PFSK-1 (cell line): ENCODE measurements at regions not wholly inside any gene's neighbourhood (a gene's known extent, or its start where the extent isn't known, plus 50 kb on each side); places are given as distances from the start of the nearest gene placed in this dataset.

Source experiments
- FOXP2 ChIP-seq: optimal IDR thresholded peaks from 2 replicates; pipeline ENCODE3; 2011; ENCODE audit warnings: borderline replicate concordance, control low read depth, inconsistent platforms; ENCODE audit not compliant: insufficient read depth; ENCODE audit errors: extremely low read length, extremely low read depth
- POLR2AphosphoS5 ChIP-seq: IDR thresholded peaks from 2 replicates; pipeline ENCODE4 v1.6.1; 2012; ENCODE audit warnings: low read depth, mild to moderate bottlenecking, control low read depth, low read length, moderate library complexity
- SIN3A ChIP-seq: IDR thresholded peaks from 2 replicates; pipeline ENCODE4 v1.6.1; 2012; ENCODE audit warnings: mild to moderate bottlenecking, low read length, moderate library complexity, borderline replicate concordance; ENCODE audit not compliant: insufficient read depth
- TAF1 ChIP-seq: IDR thresholded peaks from 2 replicates; pipeline ENCODE4 v1.6.1; 2012; ENCODE audit warnings: low read length, control low read depth, borderline replicate concordance; ENCODE audit not compliant: insufficient read depth
- TF ChIP-seq, protein P1 (sequence below), 2 experiments: IDR thresholded peaks; 2 replicates each; pipeline versions ENCODE4 v1.6.1 to v1.8.0; 2011 to 2012; ENCODE audit warnings: low read depth in 2 of 2, low read length in 2 of 2, control low read depth in 1 of 2, inconsistent platforms in 1 of 2, mild to moderate bottlenecking in 1 of 2, moderate library complexity in 1 of 2; ENCODE audit not compliant: insufficient read depth in 1 of 2

DNA sequence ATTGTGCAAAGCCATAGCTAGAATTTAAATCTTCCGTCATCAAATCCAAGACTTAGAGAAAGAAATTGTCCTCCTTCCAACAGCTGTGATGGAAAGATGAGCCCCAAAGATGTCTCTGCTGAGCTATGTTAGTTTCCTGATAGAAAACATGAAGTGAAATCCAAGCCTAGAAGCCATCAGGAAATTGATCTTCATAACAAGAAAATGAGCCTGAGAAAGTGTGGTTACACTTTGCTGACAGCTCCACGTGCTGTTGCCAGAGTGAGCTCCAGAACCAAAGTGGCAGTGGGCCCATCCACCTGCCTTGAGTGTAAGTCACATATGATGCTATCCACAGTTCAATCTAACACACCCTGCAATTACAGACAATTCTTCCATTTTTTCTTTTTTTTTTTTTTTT is 58.0 kb upstream of the UBASH3B start:
- TF ChIP-seq, protein P1, sequence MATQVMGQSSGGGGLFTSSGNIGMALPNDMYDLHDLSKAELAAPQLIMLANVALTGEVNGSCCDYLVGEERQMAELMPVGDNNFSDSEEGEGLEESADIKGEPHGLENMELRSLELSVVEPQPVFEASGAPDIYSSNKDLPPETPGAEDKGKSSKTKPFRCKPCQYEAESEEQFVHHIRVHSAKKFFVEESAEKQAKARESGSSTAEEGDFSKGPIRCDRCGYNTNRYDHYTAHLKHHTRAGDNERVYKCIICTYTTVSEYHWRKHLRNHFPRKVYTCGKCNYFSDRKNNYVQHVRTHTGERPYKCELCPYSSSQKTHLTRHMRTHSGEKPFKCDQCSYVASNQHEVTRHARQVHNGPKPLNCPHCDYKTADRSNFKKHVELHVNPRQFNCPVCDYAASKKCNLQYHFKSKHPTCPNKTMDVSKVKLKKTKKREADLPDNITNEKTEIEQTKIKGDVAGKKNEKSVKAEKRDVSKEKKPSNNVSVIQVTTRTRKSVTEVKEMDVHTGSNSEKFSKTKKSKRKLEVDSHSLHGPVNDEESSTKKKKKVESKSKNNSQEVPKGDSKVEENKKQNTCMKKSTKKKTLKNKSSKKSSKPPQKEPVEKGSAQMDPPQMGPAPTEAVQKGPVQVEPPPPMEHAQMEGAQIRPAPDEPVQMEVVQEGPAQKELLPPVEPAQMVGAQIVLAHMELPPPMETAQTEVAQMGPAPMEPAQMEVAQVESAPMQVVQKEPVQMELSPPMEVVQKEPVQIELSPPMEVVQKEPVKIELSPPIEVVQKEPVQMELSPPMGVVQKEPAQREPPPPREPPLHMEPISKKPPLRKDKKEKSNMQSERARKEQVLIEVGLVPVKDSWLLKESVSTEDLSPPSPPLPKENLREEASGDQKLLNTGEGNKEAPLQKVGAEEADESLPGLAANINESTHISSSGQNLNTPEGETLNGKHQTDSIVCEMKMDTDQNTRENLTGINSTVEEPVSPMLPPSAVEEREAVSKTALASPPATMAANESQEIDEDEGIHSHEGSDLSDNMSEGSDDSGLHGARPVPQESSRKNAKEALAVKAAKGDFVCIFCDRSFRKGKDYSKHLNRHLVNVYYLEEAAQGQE (IDR thresholded peaks at IDR 0.05; ENCODE audit: insufficient read depth in 1 of 2, low read depth in 2 of 2, low read length in 2 of 2), result no peak
- TF ChIP-seq POLR2AphosphoS5 (no peak), TAF1 (no peak), SIN3A (no peak), FOXP2 (no peak)
